RKO (cell line): ENCODE measurements at regions not wholly inside any gene's neighbourhood (a gene's known extent, or its start where the extent isn't known, plus 50 kb on each side); places are given as distances from the start of the nearest gene placed in this dataset.
"Not testable (repeated sequence)": the region's sequence is repeated elsewhere in the genome, so short reads cannot be mapped to it uniquely, and the experiment has no call there.

Experiments
- DNase-seq: peaks from one replicate; pipeline ENCODE4 v3.0.0-alpha.2; 2016; ENCODE audit warnings: low spot score

DNA sequence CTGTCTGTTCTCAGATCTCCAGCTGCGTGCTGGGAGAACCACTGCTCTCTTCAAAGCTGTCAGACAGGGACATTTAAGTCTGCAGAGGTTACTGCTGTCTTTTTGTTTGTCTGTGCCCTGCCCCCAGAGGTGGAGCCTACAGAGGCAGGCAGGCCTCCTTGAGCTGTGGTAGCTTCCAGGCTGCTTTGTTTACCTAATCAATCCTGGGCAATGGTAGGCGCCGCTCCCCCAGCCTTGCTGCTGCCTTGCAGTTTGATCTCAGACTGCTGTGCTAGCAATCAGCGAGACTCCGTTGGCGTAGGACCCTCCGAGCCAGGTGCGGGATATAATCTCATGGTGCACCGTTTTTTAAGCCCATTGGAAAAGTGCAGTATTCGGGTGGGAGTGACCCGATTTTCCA lies 1240.0 kb downstream of the EFNA5 start:
- DNase-seq: not testable (repeated sequence)

DNA sequence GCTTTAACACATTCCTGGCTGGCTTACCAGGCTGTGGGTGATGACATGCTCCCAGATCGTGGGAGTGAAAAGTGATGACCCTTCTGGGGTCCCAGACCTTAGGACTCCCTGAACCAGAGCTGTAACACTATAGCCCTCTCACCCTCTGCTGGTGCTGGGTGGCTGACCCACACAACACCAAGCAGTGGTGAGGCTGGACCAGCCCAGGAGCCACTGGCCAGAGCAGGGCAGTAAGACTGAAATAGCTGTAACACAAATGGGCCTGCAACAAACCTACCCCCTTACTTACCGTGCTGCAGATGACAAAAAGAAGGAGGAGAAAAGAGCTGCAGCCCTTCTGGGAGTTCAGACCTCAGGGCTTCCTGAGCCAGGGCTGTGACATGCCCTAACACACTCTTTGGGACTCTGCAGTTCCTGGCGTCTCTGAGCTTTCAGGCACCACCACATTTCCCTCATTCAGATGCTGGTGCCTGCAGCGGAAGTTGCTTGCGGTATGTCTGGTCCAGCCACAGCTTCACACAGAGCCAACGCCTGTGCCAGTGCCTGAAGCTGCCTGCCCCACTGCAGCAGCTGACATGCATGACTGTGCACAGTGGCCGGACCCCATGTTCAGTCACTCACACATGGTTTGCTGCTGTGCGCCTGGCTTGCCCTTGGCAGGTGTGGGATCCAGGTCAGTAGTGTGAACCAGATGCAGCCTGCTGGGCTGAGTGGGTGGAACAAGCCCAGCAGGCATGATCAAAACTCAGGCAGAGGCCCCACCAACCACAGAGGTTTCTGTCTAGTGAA lies 1247.4 kb downstream of the EFNA5 start:
- DNase-seq: no peak

DNA sequence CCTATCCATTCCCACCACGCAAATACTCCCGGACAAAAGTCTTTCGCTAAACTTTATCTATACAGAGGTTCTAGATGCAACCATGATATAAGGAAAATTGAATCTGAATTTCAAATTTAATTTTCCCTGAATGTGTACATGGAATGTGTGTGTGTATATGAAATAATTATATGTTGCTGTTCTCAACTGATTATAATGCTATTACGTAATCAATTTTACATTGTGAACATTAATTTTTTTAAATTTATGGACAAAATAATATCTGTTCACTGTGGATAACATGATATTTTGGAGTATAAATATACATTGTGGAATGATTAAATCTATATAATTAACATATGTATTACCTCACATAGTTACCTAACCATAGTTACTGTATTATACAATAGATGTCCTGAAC lies 1250.6 kb downstream of the EFNA5 start:
- DNase-seq: no peak

DNA sequence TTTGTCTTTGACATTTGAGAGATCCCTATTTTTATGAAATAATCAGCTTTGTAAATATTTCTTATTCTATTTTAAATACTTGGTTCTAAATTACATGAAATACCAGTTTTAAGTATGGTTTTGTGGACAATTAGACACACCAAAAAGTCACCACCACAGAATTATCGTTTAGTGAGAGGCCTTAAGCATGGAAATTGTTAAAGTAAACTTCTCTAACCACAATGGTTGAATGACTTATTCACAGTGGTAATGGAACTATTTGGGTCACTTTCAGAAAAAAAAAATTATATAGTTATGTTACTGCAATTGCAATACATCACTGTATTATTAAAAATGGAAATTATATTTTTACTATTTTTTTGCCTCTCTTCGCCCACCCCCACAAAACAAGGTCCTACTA lies 1252.5 kb downstream of the EFNA5 start:
- no peak for DNase-seq

DNA sequence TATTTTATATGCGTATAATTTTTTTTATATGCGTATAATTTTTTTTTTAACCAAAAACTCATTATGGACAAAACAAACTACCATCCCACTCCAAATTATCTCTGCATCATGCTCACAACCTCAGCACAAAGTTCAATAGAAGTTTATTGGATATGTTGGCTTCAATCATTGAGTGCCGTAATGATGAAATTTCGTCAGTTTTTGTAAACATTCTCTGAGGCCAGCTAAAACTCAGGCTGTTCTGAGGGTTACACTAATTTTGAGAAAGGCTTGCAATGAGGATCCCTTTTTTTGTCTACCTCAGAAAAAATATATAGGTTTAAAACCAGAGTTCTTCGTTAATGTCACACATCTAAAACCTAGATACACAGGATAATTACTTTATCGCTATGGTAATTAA lies 1253.2 kb downstream of the EFNA5 start:
- no peak for DNase-seq

DNA sequence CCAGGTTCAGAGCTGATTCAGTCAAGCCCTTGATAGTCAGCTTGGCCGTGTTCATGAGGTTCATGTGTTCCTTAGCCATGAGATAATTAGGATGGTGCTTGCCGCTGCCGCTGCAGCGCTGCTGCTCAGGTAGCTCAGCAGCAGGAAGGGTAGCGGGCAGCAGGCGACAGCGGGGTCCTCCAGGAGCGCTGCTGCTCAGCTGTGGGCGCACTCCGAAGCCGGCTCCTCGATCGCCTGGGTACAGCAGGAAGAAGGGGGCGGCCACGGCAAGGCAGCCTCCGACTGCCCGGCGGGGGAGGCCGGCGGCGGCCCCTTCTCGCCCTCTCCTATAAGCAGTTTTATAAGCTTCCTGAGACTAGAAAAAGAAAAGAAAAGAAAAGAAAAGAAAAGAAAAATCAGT lies 1253.6 kb downstream of the EFNA5 start:
- no peak for DNase-seq

DNA sequence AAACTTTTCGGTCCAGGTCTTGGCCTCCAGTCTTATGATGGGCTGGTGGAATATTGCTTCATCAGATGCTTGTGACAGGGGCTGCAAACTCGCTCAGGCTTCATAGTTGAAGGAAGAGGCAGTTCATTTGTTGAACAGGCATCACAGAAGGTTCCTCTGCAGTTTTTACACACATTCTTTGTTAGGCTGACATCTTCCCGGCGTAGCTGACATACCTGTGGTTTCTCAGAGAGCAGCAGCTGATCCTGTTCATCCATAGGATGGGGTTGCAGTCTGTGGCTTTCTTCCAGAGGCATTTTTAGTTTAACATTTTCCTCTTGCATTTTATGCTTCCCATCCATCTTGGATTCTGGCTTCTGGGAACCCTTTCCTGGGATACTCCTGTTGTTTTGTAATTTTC lies 1255.2 kb downstream of the EFNA5 start:
- no peak for DNase-seq

DNA sequence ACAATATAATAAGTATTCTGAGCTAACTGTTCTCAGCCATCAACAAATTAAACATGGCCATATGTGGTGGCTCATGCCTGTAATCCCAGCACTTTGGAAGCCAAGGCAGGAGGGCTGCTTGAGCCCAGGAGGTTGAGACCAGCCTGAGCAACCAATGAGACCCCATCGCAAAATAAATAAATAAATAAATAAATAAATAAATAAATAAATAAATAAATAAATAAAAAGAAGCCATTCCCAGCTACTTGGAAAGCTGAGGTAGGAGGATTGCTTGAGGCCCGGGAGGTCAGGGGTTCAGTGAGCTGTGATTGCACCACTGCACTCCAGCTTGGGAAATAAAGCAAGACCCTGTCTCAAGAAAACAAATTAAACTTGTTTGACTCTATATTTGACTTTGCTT lies 1256.4 kb downstream of the EFNA5 start:
- no peak for DNase-seq

DNA sequence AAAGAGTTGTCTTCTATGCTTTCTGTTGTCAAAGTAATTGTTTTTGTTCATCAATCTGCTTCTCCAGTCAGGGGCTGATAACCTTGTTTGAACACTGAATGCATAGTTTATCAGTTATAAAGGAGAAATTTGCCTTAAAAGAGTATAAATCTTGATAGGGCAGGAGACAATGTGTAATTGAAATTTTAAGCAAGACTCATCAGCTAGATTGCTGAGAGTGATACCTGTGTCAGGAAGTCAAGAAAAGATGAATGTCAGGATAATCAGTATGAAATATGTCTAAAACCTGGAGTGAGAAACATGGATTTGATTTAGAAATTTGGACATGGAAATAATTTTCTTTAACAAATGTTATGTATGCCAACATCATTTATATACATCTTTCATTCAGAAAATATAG lies 1258.1 kb downstream of the EFNA5 start:
- DNase-seq: no peak

DNA sequence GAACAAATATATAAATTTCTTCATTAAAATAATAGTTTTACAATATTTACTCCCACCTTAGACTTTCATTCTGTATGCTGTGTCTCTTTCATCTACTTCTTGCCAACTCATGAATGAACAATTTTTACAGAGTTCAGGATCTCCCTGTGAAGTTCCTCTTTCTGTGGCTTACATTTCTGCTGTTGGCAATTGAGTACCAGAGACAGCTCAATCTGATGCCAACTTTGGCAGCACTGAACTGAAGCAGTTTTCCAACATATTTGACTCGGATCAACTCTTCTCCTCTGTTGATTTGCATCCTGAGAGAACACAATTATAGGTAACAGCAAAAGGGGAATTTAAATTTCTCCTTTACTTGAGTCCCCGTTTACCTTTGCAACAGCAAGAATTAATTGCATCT lies 1262.2 kb downstream of the EFNA5 start:
- DNase-seq: no peak

DNA sequence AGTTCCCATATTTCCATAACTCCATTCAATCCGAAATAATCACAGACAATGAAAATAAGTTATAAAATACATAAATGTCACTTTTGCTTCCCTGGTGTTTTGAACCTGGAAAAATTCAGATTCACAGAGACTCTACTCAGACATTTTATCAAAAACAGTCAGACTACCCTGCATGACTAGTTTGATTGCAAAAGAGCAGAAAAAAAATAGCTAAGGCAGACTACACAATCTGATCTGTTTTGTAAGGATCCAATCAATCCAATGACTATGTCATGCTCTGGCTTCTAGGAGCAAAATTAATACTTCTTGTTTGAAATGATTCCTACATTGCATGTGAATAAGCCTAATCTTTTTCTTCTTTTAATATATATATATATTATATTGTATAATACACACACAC lies 1262.6 kb downstream of the EFNA5 start:
- DNase-seq: no peak

DNA sequence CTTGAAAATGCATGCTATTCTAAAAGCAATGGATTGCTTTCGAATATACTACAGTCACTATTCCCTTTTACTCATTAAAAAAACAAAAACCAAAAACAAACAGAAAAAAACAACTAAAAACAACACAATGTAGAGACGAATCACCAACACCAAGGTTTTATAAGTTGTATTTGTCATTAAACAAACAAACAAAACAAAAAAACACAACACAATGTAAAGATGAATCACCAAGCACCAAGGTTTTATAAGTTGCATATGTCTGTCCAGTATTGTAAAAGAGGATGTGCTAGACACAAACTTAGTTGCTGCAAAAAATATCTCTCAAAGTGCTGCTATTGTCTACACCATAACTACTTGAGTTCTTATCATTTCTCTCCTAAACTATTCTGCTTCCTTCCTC lies 1269.2 kb downstream of the EFNA5 start:
- DNase-seq: no peak

DNA sequence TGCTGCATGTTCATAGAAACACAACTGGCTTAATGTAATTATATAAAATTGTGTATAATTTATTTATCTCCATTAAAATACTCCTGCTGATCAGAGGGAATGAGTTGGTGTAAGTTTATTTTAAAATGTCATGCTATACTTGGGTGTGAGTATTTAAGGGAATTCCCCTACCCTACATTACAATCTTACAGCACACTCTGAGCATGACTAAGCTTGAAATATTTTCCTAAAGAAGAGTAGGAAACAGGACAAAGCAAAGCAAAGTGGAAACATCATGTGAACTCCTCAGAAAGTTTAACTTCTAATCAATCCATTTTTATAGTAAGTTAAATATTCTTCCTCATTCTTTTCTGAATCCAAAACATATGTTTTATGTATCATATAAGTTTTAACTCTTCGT lies 1271.3 kb downstream of the EFNA5 start:
- peak; percentile 29 for DNase-seq

DNA sequence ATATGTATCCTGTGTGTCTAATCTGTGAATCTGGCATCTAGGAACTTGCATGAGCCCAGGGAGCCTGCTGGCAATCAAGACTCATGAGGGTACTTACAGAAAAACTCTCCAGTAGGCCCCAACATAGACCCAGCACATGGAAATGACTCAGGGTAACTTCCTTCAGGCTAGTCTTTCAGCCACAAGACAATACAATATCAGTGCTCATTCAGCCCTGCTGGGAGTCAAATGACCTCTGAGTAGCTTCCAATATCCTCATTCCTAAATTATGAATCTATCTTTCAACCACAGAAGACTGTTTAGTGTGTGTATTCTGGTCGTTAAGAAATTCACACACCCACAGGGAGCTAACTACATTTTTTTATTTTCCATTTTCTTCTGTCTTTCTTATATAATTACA lies 1273.0 kb downstream of the EFNA5 start:
- DNase-seq: peak; percentile 83

DNA sequence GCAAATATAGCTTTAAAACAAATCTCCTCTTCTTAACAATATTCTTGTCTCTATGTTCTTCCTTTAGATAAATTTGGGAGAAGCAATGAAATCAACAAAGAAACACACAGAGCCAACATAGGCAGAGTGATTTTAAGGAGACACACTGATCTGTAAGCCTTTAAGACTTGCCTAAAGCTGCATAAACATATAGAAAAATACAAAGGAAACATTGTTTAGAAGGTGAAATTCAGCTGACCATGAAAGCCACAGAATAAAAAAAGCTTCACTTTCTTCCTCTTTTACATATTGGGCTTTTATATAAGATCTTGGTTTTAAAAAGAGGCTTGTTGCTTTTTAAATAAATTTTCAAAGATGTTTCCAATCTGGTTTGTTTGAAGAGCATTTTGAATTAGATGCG lies 1277.5 kb downstream of the EFNA5 start:
- DNase-seq: no peak

DNA sequence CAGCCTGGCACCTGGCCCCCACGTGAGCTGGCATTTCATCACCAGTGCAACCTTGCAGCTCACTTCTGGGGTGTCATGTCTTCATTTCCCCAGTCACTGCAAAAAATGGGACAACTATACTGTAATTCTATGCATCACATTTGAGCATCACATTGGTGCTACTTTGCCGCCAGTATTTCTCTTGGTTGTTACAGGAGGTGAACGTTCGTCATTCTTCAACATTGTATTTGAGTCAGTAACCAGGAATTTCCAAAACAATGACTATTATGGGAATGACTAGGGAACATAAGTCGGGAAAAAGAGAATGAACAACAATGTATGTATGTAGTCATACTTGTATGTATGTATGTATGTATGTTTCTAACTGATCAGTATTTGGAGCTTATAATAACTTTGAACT lies 1278.0 kb downstream of the EFNA5 start:
- DNase-seq: peak; percentile 63

DNA sequence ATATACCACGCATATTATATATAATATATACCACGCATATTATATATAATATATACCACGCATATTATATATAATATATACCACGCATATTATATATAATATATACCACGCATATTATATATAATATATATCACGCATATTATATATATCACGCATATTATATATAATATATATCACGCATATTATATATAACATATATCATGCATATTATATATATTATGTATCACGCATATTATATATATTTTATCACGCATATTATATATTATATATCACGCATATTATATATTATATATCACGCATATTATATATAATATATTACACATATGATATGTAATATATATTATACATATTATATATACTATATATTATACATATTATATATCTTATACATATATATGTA lies 1283.0 kb downstream of the EFNA5 start:
- DNase-seq: not testable (repeated sequence)

DNA sequence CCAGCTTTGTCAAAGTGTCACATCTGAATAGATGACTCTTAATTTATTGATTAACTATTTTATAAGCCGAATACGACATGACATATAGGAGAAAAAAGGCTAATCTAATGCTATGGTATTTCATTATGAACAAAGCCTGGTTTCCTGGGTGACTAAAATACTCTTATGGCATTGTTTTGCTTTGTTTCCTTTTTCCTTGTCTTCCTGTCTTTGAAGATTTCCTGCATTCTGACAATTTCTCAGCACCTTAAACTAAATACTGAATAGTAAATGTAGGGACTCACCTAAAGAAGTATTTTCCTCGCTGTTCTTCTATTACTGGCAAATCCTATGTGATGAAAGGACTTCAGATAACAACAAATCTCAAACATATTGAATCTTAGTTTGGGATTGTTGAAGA lies 1284.5 kb downstream of the EFNA5 start:
- no peak for DNase-seq

DNA sequence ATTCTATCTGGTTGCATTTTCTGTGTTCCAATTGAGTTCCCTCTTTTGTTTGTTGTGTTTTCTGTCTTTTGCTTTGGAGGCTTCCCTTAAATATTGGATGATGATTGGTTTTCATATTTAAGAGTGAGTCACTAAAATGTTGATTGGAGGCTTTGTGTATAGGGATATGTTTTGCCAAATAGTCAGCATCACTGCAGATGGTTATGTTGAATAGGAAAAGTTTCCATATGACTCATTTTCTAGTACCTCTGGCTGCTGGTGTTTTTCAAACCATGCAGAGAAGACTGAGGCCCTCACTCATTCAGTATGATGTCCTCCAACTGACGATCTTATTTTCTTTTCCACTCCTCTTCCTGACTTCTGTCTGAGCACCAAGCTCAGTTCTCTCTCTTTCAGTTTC lies 1290.0 kb downstream of the EFNA5 start:
- peak; percentile 52 for DNase-seq

DNA sequence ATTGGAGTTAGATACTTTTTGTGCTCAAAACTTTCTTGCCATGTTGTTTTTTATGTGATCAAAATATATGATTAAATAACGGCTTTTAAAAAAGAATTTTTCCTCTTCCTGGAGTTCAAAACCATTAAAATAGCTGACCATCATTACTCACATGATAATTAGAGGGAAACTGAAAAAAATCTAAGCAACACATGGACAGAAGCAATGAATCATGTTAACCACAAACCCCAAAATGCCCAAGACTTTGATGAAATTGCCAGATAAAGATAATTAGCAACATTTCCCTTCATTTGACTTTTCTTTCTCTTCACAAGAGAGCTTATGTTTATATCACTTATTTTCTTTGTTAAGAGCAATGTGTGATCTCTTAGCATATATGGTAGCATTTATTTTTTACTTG lies 1294.2 kb downstream of the EFNA5 start:
- DNase-seq: peak; percentile 51

DNA sequence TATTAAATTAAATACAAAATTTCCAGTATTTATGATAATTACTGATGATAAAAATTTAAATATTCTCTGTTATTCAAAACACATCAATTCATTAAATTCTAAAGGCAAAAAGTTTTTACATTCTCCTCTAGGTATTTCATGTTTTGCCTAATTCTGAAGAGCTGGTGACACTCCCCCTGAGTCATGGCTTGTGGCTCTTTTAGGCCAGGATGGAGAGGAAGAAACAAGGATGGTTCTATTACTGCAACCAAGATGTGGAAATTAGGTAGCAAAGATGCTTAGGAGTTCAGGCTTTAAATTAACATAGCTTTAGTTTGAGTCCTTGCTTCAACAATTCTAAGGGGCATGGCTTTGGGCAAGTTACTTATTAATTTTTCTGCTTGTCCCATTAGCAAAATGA lies 1295.8 kb downstream of the EFNA5 start:
- DNase-seq: peak; percentile 9

DNA sequence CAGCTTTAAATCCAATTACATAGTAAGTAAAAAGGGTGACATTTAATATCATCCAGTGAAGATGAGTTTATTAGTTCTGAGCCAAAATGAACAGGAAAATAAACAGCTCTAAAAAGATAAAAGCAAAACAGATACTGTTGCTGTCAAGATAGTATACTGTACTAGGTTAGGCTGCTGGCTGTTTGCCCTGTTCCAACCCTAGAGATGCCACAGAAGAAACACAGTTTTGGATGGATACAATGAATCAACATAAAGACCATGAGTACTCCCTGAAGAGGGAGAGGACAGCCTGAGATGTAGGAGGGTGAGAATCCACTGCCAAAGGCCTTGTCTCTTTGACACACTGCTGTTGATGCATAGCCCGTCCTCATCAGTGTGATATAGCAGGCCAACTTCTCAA lies 1302.7 kb downstream of the EFNA5 start:
- no peak for DNase-seq

DNA sequence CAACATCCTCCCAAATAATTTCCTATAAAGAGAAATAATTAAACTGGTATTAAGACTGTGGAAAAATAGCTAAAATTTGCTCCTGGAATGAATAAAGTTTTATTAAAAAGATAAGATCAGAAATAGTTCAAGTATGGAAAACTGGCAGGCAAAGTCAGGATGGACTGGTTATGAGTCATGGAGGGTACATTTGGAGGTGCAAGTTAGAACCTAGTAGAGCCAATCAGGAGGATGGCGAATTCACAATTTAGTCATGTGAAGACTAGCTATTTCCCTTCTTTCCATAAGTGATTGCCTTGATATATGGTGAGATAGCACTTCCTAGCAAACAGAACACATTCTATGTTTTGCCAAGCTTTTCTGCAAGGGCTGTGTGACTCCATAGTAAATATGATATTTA lies 1303.5 kb downstream of the EFNA5 start:
- DNase-seq: no peak

DNA sequence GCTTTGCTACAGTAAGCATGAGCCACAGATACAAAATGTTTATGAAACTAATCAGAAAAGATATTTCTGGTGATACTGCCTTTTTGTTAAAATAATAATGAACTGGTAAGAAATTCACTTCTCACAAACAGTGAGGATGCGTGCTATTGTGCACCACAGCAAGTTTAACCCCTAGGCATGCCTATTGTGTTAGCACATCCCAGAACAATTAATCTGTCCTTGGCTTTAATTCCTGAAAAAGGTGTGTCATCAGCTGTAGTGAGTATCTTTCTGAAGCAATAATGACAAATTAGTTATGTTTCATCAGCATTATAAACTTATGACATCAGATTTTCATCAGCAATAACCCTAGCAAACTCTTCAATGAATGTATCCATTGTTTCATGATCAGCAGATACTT lies 1307.2 kb downstream of the EFNA5 start:
- DNase-seq: peak; percentile 15

DNA sequence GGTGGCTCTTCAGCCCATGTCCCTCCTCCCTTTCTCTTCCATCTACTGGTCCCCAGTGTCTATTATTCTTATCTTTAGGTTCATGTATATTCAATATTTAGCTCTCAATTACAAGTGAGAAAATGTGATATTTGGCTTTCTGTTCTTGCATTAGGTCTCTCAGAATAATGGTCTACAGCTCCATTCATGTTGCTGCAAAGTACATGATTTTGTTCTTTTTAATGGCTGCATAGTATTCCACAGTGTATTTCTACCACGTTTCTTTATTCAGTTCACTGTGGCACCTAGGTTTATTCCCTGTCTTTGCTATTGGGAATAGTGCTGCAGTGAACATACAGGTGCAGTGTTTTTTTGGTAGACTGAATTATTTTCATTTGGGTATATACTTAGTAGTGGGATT lies 1308.8 kb downstream of the EFNA5 start:
- DNase-seq: no peak
